WTC11 (cell line): ENCODE measurements at regions not wholly inside any gene's neighbourhood (a gene's known extent, or its start where the extent isn't known, plus 50 kb on each side); places are given as distances from the start of the nearest gene placed in this dataset.

Source experiments
- ATAC-seq: fragments of 200-7000 bp; cut with Tn5 transposase; 2 replicates; pipeline ENCODE4 v1.10.0; 2021; ENCODE audit warnings: mild to moderate bottlenecking, moderate library complexity
- CTCF ChIA-PET: fragments of 300-600 bp; sonication (Branson Sonifier 250); formaldehyde crosslinking; loops from one replicate; lab custom pipeline; 2021; ENCODE audit warnings: antibody characterized with exemption; lab: Charles Lee
- POLR2A ChIA-PET: fragments of 350-600 bp; sonication (Branson Sonifier 250); formaldehyde crosslinking; loops from one replicate; lab custom pipeline; 2021; ENCODE audit warnings: antibody characterized with exemption; lab: Charles Lee
- DNase-seq: peaks from one replicate; pipeline ENCODE4 v3.0.0; 2021; ENCODE audit warnings: low spot score
- H3K27ac Mint-ChIP-seq: 2 replicates; pipeline ENCODE4 v1.8.0; 2021; ENCODE audit warnings: mixed read lengths
- H3K27me3 Mint-ChIP-seq: 2 replicates; pipeline ENCODE4 v1.8.0; 2021; ENCODE audit warnings: low read depth, mild to moderate bottlenecking, moderate library complexity, mixed read lengths
- H3K36me3 Mint-ChIP-seq: 2 replicates; pipeline ENCODE4 v1.8.0; 2021; ENCODE audit warnings: mixed read lengths
- H3K4me1 Mint-ChIP-seq: 2 replicates; pipeline ENCODE4 v1.8.0; 2022; ENCODE audit warnings: mixed read lengths
- H3K4me3 Mint-ChIP-seq: 2 replicates; pipeline ENCODE4 v1.8.0; 2021; ENCODE audit warnings: mild to moderate bottlenecking, moderate library complexity, mixed read lengths
- H3K9me3 Mint-ChIP-seq: 2 replicates; pipeline ENCODE4 v1.8.0; 2021; ENCODE audit warnings: mixed read lengths
- CBFB ChIP-seq: sonication (generic); formaldehyde crosslinking; IDR thresholded peaks from 2 replicates; pipeline ENCODE4 v1.8.1; 2022; ENCODE audit warnings: mild to moderate bottlenecking, low read depth, missing genetic modification reagents
- CREM ChIP-seq: sonication (generic); formaldehyde crosslinking; IDR thresholded peaks from 2 replicates; pipeline ENCODE4 v1.8.1; 2022; ENCODE audit warnings: mild to moderate bottlenecking, missing genetic modification reagents, moderate library complexity
- CTCF ChIP-seq: fragments of 200-600 bp; IDR thresholded peaks from 2 replicates; pipeline ENCODE4 v1.8.0; 2022; ENCODE audit warnings: antibody characterized with exemption
- E2F5 ChIP-seq: sonication (generic); formaldehyde crosslinking; IDR thresholded peaks from 2 replicates; pipeline ENCODE4 v1.8.1; 2022; ENCODE audit warnings: mild to moderate bottlenecking, moderate library complexity, missing genetic modification reagents
- FOXJ3 ChIP-seq: sonication (generic); formaldehyde crosslinking; IDR thresholded peaks from 2 replicates; pipeline ENCODE4 v1.9.0; 2021; ENCODE audit warnings: missing genetic modification reagents, mild to moderate bottlenecking, borderline replicate concordance
- FOXK1 ChIP-seq: sonication (generic); formaldehyde crosslinking; IDR thresholded peaks from 2 replicates; pipeline ENCODE4 v1.8.0; 2022; ENCODE audit warnings: mild to moderate bottlenecking, moderate library complexity, missing genetic modification reagents
- FOXP4 ChIP-seq: sonication (generic); formaldehyde crosslinking; IDR thresholded peaks from 2 replicates; pipeline ENCODE4 v1.8.0; 2022; ENCODE audit warnings: mild to moderate bottlenecking, missing genetic modification reagents
- NFE2L1 ChIP-seq: sonication (generic); formaldehyde crosslinking; IDR thresholded peaks from 2 replicates; pipeline ENCODE4 v1.8.1; 2023; ENCODE audit warnings: missing genetic modification reagents
- NR2C2 ChIP-seq: sonication (generic); formaldehyde crosslinking; IDR thresholded peaks from 2 replicates; pipeline ENCODE4 v1.8.0; 2022; ENCODE audit warnings: mild to moderate bottlenecking, missing genetic modification reagents
- NR3C1 ChIP-seq: sonication (generic); formaldehyde crosslinking; conservative IDR thresholded peaks from 2 replicates; pipeline ENCODE4 v1.8.1; 2023; ENCODE audit warnings: low read depth, mild to moderate bottlenecking, missing genetic modification reagents
- RORB ChIP-seq: fragments of 250-450 bp; sonication (Bioruptor Pico); IDR thresholded peaks from 2 replicates; pipeline ENCODE4 v1.9.0; 2021; ENCODE audit warnings: mild to moderate bottlenecking
- SP1 ChIP-seq: sonication (generic); formaldehyde crosslinking; conservative IDR thresholded peaks from 2 replicates; pipeline ENCODE4 v1.8.1; 2022; ENCODE audit warnings: missing genetic modification reagents
- STAT6 ChIP-seq: sonication (generic); formaldehyde crosslinking; conservative IDR thresholded peaks from 2 replicates; pipeline ENCODE4 v1.8.1; 2023; ENCODE audit warnings: mild to moderate bottlenecking, low read depth, missing genetic modification reagents, moderate library complexity
- USF2 ChIP-seq: sonication (generic); formaldehyde crosslinking; IDR thresholded peaks from 2 replicates; pipeline ENCODE4 v1.8.1; 2023; ENCODE audit warnings: mild to moderate bottlenecking, missing genetic modification reagents, moderate library complexity
- ZBTB43 ChIP-seq: sonication (generic); formaldehyde crosslinking; IDR thresholded peaks from 2 replicates; pipeline ENCODE4 v1.8.1; 2023; ENCODE audit warnings: mild to moderate bottlenecking, missing genetic modification reagents
- ZNF281 ChIP-seq: sonication (generic); formaldehyde crosslinking; IDR thresholded peaks from 2 replicates; pipeline ENCODE4 v1.8.0; 2023; ENCODE audit warnings: mild to moderate bottlenecking, missing genetic modification reagents
- ZNF425 ChIP-seq: fragments of 250-450 bp; sonication (Bioruptor Pico); conservative IDR thresholded peaks from 2 replicates; pipeline ENCODE4 v1.9.0; 2021; ENCODE audit warnings: mild to moderate bottlenecking

- no peak for TF ChIP-seq CREM
- no peak for TF ChIP-seq FOXK1
- TF ChIP-seq NR2C2 (CRISPR knock-in tag), result no peak
- TF ChIP-seq RORB, result no peak
- no peak for TF ChIP-seq CTCF
- no peak for TF ChIP-seq CBFB (CRISPR knock-in tag)
- no peak for TF ChIP-seq FOXJ3 (CRISPR knock-in tag)
- TF ChIP-seq ZBTB43 (CRISPR knock-in tag), result no peak
- TF ChIP-seq NR3C1 (CRISPR knock-in tag), result no peak
These were observed 179.6 kb upstream of the ALKAL2 start (continued) for GRCh38 chr2:467543-467891.

GRCh38 chr2:467101-467500, 179.2 kb upstream of the ALKAL2 start:
- peaks cover 10% of the 10 kb centered on the region for H3K4me1 Mint-ChIP-seq
- no peaks in the 10 kb centered on the region for H3K36me3 Mint-ChIP-seq
- no peaks in the 10 kb centered on the region for H3K9me3 Mint-ChIP-seq
- CTCF ChIA-PET, result interaction anchor here (1.0 to 1.2 kb wide), 3 partner anchors 12 to 135 kb away, joined by 3 to 4 read pairs (median 3); no protein-coding TSS in a partner anchor
- H3K27me3 Mint-ChIP-seq, result peaks cover 43% of the 10 kb centered on the region
- DNase-seq (no peak), ATAC-seq (no peak)
- no peak overlapping the region for H3K27ac Mint-ChIP-seq
- POLR2A ChIA-PET, result no interaction called here
- peak overlapping the region; percentile 86 for H3K4me3 Mint-ChIP-seq
- TF ChIP-seq SP1 (CRISPR knock-in tag) (no peak), ZBTB43 (CRISPR knock-in tag) (no peak), ZNF425 (no peak), USF2 (no peak), STAT6 (CRISPR knock-in tag) (no peak), NR2C2 (CRISPR knock-in tag) (no peak), NFE2L1 (CRISPR knock-in tag) (no peak), FOXP4 (CRISPR knock-in tag) (no peak), E2F5 (no peak), ZNF281 (no peak)
